ENCODE measurements at regions not wholly inside any gene's neighbourhood (a gene's known extent, or its start where the extent isn't known, plus 50 kb on each side); places are given as distances from the start of the nearest gene placed in this dataset.

DNA sequence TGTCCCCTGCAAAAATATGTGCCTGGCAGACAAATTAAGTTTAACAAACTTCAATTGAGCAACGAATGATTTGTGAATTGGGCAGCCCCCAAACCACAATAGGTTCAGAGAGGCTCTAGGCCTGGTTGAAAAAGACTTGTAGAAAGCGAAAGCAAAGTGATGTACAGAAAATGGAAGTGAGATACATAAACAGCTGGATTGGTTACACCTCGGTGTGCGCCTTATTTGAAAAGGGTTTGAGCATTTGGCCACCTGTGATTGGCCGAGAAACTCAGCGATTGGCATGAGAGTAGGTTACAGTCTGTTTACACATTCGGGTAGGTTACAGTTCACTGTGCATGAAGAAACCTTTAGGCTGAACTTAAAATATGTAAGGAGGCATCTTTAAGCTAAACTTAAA, 136.9 kb downstream of the CD83 start:
- no peak for DNase-seq (ENCODE audit: low read depth in 2 of 2)

- DNase-seq (ENCODE audit: low read depth in 2 of 2): no peak
Measured at GRCh38 chr6:14255916-14256315, 138.3 kb downstream of the CD83 start.

- DNase-seq (ENCODE audit: low read depth in 2 of 2): no peak
Measured at GRCh38 chr6:14258117-14258516, 140.5 kb downstream of the CD83 start.

DNA sequence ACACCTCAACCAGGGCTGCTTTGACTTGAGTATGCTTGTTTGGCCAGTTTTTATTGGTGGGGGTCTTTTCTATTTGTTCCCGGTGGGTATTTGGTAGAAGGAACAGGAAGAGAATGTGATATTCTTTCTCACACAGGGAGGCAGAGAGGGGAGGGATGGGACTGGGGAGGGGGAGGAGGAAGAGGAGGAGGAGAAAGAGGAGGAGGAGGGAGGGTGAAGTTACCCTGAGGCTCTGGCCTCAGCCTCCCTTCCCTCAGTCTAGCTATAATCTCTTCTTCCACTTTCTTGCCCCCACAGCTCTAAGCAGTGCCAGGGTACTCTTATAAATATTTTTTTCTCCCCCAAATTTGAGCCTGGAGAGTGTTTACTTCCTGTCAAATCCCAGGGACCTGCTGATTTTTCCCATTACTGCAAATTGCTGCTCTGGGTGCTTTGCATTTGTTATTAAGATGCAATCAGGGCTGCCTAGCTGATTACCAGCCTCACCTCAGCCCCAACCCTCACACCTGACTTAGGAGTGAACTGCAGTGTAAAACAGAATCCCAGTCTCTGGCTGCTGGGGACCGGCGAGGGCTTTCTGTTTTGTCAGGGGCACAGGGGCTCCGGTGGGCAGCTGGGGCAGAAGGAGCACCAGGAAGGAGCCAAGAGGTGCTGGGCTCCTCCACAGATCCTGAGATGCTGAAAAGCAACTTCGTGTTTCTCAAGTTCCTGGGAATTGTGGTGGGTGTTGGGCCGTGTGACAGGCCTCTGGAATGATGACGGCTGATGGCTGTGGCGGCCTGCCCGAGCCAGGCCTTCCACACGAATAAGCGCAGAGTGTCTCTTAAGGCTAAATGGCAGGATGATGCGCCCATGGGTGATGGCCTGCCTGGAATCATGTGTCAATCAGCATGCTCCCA, 141.4 kb downstream of the CD83 start:
- DNase-seq (ENCODE audit: low read depth in 2 of 2): no peak

- no peak for DNase-seq (ENCODE audit: low read depth in 2 of 2)
Measured at GRCh38 chr6:14259594-14260152, 142.1 kb downstream of the CD83 start.

DNA sequence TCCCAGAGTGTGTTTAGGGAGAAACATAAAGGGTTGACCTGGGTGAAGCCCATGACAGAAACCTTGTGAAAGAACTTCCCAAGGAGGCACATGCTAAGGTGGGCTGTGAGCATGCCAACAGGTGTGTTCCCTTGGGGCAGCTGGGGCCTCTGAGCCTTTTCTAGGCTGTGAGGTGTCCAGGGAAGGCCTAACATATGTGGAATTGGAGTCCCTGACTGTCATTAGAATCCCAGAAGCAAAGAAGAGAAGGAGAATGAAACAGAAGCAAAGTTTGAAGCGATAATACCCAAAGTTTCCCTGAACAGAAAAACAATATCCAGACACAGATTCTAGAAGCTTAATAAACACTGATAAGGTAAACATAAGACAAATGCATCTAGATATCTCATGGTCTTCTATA, 143.3 kb downstream of the CD83 start:
- no peak for DNase-seq (ENCODE audit: low read depth in 2 of 2)

- no peak for DNase-seq (ENCODE audit: low read depth in 2 of 2)
Measured at GRCh38 chr6:14263881-14264424, 146.4 kb downstream of the CD83 start.

- no peak for DNase-seq (ENCODE audit: low read depth in 2 of 2)
Measured at GRCh38 chr6:14265049-14266021, 147.8 kb downstream of the CD83 start.

DNA sequence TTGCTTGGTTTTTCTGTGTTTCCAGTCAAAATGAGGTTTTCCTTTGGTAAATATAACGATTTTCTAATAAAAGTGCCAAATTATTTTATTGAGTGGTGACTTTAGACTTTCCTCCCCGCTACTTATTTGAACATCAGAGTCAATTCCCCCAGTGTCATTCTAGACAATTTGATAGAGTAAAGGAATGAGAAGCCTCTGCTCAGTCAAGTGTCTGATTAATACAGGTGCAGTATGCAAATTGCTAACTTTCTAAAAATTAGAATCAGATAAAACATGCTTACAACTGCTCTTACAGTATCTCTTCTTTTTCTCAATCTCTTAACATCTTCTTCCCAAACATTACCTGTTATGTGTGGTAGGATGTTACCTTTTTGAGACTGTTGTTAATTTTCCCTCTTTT, 148.7 kb downstream of the CD83 start:
- no peak for DNase-seq (ENCODE audit: low read depth in 2 of 2)

DNA sequence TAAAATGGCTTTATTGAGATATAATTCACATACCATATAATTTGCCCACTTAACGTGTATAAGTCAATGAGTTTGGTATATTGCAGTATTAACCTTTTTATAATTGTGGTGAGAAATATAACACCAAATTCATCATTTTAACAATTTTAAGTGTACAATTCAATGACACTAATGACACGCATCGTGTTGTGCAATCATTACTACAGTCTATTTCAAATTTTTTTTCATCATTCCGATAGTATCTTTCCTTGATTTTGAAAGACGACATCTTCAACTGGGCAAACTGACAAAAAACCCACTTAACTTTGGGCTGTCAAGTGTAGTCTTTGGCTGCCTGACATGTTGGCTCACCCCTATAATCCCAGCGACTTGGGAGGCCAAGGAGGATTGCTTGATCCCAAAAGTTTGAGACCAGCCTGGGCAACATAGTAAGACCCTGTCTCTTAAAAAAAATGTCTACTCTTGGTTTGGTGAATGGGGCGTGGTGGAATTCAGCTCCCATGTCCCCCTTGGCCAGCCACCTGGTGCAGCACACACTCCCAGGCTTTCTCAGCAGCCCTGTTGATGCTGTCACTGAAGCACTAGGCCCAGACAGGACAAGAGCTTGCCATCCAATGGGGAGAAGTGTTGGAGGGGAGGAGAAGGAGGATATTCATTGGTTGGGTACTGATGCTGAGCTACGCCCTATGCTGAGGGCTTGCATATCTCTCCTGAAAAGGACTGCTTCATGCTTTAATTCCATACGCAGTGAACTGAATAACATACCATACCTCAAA, 150.5 kb downstream of the CD83 start:
- DNase-seq (ENCODE audit: low read depth in 2 of 2): no peak

GRCh38 chr6:14269436-14269835, 151.9 kb downstream of the CD83 start:
- DNase-seq (ENCODE audit: low read depth in 2 of 2): no peak

GRCh38 chr6:14270142-14270893, 152.7 kb downstream of the CD83 start:
- DNase-seq (ENCODE audit: low read depth in 2 of 2): no peak

- DNase-seq (ENCODE audit: low read depth in 2 of 2): no peak
Measured at GRCh38 chr6:14270925-14271788, 153.6 kb downstream of the CD83 start.

DNA sequence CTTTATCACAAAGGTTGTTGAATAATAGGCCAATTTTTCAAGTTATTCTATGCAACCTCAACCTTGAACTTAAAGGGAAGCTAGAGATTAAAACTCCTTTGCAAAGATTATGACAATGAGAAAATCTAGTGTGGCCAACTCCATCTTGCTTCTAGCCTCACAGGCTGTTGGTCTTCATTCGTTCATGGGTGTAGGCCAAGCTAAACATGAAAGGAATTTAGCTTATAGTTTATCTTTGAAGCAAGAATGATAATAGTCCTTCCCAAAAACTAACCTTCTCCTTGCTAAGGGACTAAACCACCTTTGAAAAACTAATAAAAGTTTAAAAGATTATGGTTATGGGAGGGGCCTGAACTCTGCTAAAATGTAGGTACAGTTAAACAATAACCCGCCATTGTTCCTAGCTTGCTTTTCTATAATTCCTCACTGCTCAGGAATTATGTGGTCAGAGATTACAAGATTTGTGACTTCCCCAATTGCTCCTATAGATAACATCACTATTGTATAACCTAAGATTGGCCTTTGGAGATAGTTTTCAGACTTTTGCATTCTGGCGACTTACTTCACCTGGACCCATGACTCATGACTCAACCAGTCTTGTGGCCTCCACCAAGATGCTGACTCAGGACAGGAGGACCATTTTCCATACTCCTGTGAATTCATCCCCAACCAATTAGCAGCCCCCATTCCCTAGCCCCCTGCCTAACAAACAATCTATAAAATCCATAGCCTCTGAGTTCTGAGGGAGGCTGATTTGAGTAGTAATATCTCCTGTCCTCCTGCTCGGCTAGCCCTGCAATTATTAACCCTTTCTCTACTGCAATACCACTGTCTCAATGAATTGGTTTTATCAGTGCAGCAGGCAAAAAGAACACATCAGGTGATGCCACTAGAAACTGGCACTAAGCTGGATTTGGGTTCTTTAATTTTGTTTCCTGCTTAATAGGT, 154.5 kb downstream of the CD83 start:
- DNase-seq (ENCODE audit: low read depth in 2 of 2): no peak

GRCh38 chr6:14272737-14273085, 155.1 kb downstream of the CD83 start:
- DNase-seq (ENCODE audit: low read depth in 2 of 2): no peak

DNA sequence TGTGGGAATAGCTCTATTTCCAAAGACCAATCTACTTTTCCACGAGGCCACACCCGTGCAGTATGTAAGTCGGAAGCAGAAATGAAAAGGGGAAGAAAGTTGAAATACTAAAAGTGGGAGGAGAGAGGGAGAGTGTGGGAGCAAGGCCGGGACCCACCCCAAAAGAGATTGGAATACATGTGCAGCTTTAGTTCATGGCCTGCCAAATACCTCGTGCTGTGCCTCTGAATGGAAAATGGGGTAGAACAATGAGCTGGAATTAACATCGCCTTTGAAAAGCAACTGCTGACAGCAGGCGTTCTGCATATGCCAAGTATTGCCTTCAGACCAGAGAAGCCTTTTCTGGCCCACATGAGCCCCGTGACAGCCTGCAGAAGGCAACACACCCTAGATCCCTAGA, 155.6 kb downstream of the CD83 start:
- no peak for DNase-seq (ENCODE audit: low read depth in 2 of 2)

GRCh38 chr6:14274016-14274415, 156.4 kb downstream of the CD83 start:
- no peak for DNase-seq (ENCODE audit: low read depth in 2 of 2)
